Lower lobe of right lung (tissue), 2 donors: ENCODE measurements at regions not wholly inside any gene's neighbourhood (a gene's known extent, or its start where the extent isn't known, plus 50 kb on each side); places are given as distances from the start of the nearest gene placed in this dataset.

Source experiments
- ATAC-seq, 2 donors: fragments of 200-7000 bp; cut with Tn5 transposase; one replicate each; pipeline ENCODE4 v1.9.1; 2020 to 2022; ENCODE audit warnings: mild to moderate bottlenecking in 2 of 2, moderate library complexity in 2 of 2
- DNase-seq: peaks from one replicate; pipeline ENCODE4 v3.0.0-alpha.2; 2020
- H3K27ac ChIP-seq: fragments of 200-600 bp; one replicate; pipeline ENCODE4 v1.8.0; 2022
- H3K27me3 ChIP-seq: fragments of 200-600 bp; one replicate; pipeline ENCODE4 v1.8.0; 2022; ENCODE audit warnings: low read depth
- H3K36me3 ChIP-seq: fragments of 200-600 bp; one replicate; pipeline ENCODE4 v1.8.0; 2022; ENCODE audit warnings: mild to moderate bottlenecking
- H3K4me1 ChIP-seq: fragments of 200-600 bp; one replicate; pipeline ENCODE4 v1.8.0; 2022
- H3K4me3 ChIP-seq: fragments of 200-600 bp; one replicate; pipeline ENCODE4 v1.8.0; 2022; ENCODE audit warnings: mild to moderate bottlenecking
- H3K9me3 ChIP-seq: fragments of 200-600 bp; one replicate; pipeline ENCODE4 v1.8.0; 2022
- intact Hi-C: fragments of 100-400 bp; cut with DNase I; formaldehyde crosslinking; loops from one replicate; pipeline ENCODE4 v1.11.0; 2022
- TF ChIP-seq, protein P1 (sequence below): fragments of 200-600 bp; IDR thresholded peaks from one replicate; pipeline ENCODE4 v1.8.0; 2022; ENCODE audit warnings: antibody characterized with exemption, mild to moderate bottlenecking
- donor health status: DM: no; HTN: yes; CAD: no; lungs with severe emphysema.

DNA sequence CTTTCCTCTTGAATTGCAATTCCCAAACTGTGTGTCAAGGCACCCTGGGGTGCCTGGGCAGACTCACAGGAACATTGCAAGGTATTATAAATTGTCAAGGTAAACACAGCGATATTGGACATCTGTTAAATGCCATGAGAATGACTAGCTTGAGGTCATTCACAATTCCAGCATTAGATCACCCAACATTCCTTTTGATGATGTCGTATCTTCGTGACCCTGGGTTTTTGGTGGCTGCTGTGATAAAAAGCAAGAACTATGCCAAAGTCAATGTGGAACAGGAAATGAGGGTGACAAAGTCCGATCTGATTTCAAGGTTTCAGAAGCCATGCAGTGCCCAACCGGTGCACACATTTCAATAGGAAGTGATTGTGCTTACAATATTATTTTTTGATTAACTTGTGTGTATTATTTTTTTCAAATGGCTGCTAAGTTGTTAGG lies 458.4 kb downstream of the MIAT start:
- Histone ChIP-seq H3K4me1 (peaks cover 4% of the 10 kb centered on the region), H3K9me3 (peaks cover 6% of the 10 kb centered on the region), H3K27ac (no peak overlapping the region), H3K4me3 (no peak overlapping the region), H3K27me3 (no peaks in the 10 kb centered on the region), H3K36me3 (no peaks in the 10 kb centered on the region)
- TF ChIP-seq, protein P1, sequence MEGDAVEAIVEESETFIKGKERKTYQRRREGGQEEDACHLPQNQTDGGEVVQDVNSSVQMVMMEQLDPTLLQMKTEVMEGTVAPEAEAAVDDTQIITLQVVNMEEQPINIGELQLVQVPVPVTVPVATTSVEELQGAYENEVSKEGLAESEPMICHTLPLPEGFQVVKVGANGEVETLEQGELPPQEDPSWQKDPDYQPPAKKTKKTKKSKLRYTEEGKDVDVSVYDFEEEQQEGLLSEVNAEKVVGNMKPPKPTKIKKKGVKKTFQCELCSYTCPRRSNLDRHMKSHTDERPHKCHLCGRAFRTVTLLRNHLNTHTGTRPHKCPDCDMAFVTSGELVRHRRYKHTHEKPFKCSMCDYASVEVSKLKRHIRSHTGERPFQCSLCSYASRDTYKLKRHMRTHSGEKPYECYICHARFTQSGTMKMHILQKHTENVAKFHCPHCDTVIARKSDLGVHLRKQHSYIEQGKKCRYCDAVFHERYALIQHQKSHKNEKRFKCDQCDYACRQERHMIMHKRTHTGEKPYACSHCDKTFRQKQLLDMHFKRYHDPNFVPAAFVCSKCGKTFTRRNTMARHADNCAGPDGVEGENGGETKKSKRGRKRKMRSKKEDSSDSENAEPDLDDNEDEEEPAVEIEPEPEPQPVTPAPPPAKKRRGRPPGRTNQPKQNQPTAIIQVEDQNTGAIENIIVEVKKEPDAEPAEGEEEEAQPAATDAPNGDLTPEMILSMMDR = no peak
- DNase-seq = no peak
- intact Hi-C loops = no loop called here
- no peak for ATAC-seq

DNA sequence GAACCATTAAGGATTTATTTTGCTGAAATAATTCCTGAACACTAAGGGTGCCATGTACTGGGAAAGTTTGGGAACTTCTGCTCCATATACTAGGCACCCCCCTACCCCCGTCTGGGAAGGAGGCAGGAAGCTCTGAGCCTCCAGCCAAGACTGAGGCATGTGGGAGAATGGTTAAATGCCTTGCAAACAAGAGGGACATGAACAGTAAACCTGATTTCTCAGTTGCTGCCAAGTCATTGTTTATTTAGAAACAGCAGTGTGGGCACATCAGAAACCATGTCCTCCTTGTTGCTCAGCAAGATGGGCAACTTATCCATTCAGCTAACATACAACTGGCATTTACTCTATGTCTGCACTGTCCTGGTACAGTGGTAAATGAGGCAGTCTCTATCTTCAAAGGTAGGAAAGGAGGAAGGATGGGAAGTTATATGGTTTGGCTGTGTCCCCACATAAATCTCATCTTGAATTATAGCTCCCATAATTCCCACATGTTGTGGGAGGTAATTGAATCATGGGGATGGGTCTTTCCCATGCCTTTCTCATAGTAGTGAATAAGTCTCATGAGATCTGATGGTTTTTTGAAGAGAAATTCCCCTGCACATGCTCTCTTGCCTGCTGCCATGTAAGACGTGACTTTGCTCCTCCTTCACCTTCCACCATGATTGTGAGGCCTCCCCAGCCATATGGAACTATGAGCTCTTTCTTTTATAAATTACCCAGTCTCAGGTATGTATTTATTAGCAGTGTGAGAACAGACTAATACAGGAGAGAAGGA lies 459.1 kb downstream of the MIAT start:
- H3K36me3 ChIP-seq = no peaks in the 10 kb centered on the region
- ATAC-seq = no peak
- TF ChIP-seq, protein P1 = no peak

DNA sequence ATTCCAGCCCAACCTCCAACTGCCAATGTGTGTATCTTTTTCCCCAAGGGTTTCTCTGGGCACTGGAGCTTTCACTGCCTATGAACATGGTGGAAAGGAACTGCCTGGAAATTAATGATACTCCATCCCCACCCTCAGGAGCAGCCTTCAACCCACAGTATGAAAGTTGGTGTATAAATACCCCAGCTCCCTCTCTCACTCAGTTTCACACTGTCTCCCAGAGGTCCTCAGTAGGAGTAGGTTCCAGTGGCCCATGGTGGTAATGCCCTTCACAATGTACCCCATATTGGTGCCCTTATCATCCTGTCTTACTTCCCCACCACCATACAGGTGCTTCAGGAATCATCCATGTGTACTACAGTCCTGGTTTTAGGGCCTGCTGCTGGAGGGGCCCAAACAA lies 462.6 kb downstream of the MIAT start:
- DNase-seq (no peak), ATAC-seq (no peak)
- H3K4me1 ChIP-seq = no peaks in the 10 kb centered on the region
- TF ChIP-seq, protein P1 = no peak
- no peak overlapping the region for H3K4me3 ChIP-seq
- no peaks in the 10 kb centered on the region for H3K27me3 ChIP-seq
- H3K36me3 ChIP-seq = no peaks in the 10 kb centered on the region
- intact Hi-C loops = no loop called here
- H3K27ac ChIP-seq = no peak overlapping the region
- H3K9me3 ChIP-seq = peaks cover 6% of the 10 kb centered on the region

More for the DNA sequence above, 459.1 kb downstream of the MIAT start:
- H3K4me1 ChIP-seq = peaks cover 4% of the 10 kb centered on the region
- intact Hi-C loops = no loop called here
- H3K4me3 ChIP-seq = no peak overlapping the region
- H3K9me3 ChIP-seq = peaks cover 6% of the 10 kb centered on the region
- DNase-seq = no peak
- H3K27ac ChIP-seq = no peak overlapping the region
- H3K27me3 ChIP-seq = no peaks in the 10 kb centered on the region

DNA sequence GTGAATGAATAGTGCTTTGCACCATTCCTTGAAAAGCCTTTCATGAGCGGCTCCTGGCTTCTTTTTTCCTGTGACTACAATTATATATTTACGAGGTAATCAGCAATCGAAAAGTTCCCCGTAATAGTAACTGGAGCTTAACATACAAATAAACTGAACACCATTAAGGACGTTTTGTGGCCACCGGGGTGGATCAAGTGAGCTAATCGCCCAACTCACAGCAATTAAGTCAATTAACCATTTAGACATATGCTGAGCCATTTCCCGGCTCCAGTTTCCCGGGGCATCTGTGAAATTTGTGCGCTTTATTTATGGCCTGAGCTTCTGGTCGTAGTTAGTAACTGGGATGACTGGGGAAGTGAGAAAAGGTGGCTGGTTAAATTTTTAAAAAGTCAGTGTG lies 465.2 kb downstream of the MIAT start:
- no peaks in the 10 kb centered on the region for H3K27me3 ChIP-seq
- H3K9me3 ChIP-seq = peaks cover 6% of the 10 kb centered on the region
- H3K4me1 ChIP-seq = no peaks in the 10 kb centered on the region
- H3K36me3 ChIP-seq = no peaks in the 10 kb centered on the region
- ATAC-seq = no peak
- DNase-seq = no peak
- intact Hi-C loops = no loop called here
- no peak overlapping the region for H3K4me3 ChIP-seq
- H3K27ac ChIP-seq = no peak overlapping the region
- TF ChIP-seq, protein P1 = no peak

DNA sequence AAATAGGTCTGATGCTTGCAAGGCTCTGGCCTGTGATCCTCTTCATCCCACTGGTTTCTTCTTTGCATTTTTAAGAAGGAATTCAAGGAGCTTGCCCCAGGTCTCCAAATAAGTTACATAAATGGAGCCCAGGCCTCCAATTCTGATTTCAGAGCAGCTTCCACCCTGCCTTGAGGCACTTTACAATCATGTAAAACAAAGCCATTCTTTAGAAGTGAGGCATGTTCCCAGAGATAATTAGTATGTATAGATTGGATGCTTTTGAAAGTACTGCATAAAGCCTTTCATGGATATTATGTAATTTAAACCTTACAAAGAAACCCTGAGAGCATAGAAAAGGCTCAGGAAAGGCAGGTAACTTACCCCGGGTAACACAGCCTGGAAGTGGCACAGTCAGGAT lies 466.5 kb downstream of the MIAT start:
- H3K27ac ChIP-seq = peak overlapping the region; percentile 28
- no peaks in the 10 kb centered on the region for H3K36me3 ChIP-seq
- ATAC-seq (no peak), DNase-seq (no peak)
- intact Hi-C loops = no loop called here
- H3K4me3 ChIP-seq = no peak overlapping the region
- TF ChIP-seq, protein P1 = no peak
- peaks cover 6% of the 10 kb centered on the region for H3K9me3 ChIP-seq
- peaks cover 4% of the 10 kb centered on the region for H3K4me1 ChIP-seq
- no peaks in the 10 kb centered on the region for H3K27me3 ChIP-seq
